GM19463 (cell line): ENCODE measurements at regions not wholly inside any gene's neighbourhood (a gene's known extent, or its start where the extent isn't known, plus 50 kb on each side); places are given as distances from the start of the nearest gene placed in this dataset.
A peak's percentile ranks its signal among the peaks of the same experiment; 100 is the strongest.
"Not testable (repeated sequence)": the region's sequence is repeated elsewhere in the genome, so short reads cannot be mapped to it uniquely, and the experiment has no call there.

ENCODE experiments used
- ATAC-seq: cut with Tn5 transposase; IDR thresholded peaks from one replicate; pipeline ENCODE4 v1.9.1; 2021; ENCODE audit warnings: mild to moderate bottlenecking, moderate library complexity; ENCODE audit not compliant: unreplicated experiment

DNA sequence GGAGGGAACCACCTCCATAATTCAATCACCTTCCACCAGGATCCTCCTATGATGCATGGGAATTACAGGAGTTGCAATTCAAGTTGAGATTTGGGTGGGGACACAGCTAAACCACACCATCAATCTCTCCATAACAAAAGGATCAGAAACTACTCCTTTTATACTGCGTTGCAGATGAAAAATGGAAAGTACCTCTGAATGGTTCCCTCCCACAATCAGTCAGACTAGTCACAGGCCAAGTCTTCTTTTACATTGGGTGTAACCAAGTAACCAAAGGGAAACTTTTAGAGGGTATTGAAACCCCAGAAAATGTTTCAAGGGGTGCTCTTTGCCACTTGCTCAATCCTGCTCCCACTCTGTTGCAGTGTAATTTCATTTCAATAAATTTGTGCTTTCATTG is 504.3 kb upstream of the CNTN3 start:
- ATAC-seq = no peak

DNA sequence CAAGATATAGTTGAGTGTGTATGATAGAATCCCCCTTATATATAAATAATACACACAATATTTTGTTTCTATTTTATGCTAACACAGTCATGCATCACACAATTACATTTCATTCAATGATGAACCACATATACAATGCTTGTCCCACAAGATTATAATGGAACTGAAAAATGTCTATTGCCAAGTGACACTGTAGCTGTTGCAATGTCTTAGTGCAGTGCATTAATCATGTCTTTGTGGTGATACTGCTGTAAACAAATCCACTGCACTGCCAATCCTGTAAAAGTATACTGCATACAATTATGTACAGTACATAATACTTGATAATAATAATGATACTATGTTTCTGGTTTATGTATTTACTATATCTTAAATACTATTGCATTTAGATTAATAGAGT is 512.1 kb upstream of the CNTN3 start:
- no peak for ATAC-seq

DNA sequence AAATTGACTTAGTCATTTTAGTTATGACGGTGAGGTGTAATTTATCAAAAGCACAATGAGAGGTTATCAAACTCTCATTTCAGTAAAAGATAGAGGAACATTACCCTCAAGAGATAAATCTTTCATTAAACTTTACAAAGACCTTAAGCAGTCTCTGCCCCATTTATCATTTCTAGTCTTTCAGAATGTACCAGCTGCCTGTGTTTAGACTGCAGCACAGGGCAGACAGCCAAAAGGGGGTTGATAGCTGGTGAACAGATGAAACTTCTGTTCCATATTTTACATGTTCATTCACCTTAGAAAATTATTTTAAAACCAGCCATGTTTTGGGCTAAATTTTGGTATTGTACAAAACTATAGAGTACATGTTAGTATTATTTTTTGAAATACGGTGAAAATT is 514.6 kb upstream of the CNTN3 start:
- ATAC-seq = no peak

- no peak for ATAC-seq
These were observed 521.8 kb upstream of the CNTN3 start for GRCh38 chr3:75136100-75136897.

GRCh38 chr3:75138345-75138744 is 523.9 kb upstream of the CNTN3 start:
- no peak for ATAC-seq

DNA sequence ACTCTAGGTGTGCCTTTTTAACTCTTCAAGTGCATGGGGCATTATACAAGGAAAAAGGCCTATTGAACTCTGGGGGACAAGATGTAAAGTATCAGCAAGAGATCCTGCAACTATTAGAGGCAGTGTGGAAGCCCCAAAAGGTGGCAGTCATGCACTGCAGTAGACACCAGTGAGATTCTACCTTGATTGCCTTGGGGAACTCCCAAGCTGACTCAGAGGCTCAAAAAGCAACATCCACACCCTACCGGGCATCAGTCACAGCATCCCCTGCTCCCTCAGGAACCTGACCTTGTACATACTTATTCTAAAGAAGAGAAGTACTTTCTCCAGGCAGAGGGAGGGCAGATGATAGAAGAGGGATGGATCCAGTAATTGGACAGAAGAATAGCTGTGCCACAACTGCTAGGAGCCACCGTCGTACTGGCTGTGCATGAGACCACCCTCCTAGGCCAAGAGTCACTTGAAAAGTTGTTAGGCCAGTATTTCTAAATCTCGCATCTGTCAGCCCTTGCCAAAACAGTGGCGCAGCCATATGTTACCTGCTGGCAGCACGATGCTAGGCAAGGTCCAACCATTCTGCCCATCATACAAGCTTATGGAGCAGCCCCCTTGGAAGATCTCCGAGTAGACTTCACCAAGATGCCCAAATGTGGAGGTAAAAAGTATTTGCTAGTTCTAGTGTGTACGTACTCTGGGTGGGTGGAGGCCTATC is 523.1 kb upstream of the FRG2C start:
- ATAC-seq = no peak

GRCh38 chr3:75144406-75144805 is 519.7 kb upstream of the FRG2C start:
- ATAC-seq = no peak

GRCh38 chr3:75171630-75172230 is 492.4 kb upstream of the FRG2C start:
- ATAC-seq = no peak

GRCh38 chr3:75176937-75177336 is 487.2 kb upstream of the FRG2C start:
- ATAC-seq = no peak

DNA sequence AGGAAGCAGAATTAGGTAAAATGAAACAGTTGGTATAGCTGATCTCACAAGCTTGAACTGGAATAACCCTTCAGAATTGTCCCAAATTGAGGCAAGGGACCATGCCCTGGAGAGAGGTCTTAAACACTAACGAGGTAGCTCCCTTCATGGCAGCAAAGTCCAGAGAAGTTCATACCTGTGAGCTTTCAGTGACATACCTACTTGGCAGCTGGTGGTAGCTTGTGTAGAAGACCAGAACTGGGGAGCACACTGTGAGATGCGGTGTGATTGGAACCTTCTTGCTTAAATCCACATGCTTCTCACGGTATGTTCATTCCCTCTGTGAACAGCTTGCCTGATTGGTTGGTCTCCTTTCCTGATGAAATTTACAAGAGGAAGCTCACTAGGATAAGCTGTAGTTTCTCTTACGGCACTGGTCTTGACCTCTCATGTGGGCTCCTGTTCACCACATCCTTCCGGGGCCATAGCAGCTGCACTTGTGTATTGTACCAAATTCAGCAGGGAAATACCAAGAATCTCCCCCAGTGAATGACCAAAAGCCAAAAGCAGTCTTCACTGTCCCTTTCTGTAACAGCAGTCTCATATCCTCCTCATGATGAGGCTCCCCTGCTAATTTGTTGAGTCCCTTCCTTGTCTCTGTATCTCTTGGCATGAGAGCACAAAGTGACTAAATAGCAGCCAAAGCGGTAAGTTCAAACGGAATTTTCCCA is 483.7 kb upstream of the FRG2C start:
- ATAC-seq = peak; percentile 76

DNA sequence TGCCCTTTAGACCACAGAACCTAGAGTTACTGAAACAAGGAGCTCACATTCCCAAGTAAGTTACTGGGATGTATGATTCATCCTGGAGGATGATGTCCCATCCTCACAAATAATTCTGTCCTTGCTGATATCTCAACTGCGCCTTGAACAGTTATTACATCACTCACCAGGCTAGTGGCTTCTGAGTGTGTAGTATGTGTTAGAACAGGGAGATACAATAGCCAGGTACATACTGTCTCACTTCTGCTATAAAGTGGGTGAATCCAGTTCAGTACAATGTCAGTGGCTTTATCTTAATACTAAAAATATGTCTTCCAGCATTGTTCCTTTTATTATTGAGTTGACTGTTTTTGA is 483.2 kb upstream of the FRG2C start:
- peak; percentile 10 for ATAC-seq

- ATAC-seq = no peak
These were observed 475.2 kb upstream of the FRG2C start for GRCh38 chr3:75188962-75189361.

DNA sequence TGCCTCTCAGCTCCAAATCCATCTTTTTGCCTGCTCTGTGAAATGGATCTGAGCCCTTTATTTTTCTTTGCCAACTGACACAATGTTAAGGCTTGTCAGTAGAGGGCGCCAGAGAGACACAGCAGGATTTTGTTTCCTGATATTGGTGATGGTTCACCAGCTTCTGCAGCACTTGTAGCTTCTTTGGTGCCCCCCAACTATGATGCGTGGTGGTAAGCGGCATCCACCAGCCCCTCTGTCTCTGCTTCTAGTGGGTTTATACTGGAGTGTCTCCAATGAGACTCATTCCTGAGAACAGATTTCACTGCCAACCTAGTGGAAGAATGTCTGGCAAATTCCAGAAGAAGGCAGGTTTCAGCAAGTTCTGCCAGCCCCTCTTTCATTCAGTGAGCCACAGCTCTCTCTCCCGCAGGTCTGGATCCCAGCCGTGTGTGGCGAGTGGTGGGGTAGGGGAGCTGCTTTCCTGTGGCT is 471.9 kb upstream of the FRG2C start:
- peak; percentile 71 for ATAC-seq

DNA sequence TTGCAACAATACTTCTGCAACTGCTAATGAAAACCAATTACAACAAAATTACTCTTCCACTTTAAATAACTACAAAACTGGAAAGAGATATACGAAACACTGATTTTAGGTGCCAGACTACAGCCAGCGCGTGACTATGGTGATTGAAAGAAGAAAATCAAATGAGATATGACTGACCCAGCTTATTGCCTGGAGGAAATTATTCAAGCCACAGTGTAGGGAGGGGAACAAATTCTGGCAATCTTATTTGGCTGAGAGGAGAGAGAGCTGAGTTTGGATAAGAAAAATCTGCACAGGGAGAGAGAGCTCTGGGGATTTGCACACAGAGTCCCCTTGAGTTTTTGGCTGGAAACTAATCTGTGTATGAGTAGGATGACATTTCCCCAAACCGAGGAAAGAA is 470.3 kb upstream of the FRG2C start:
- ATAC-seq = no peak

DNA sequence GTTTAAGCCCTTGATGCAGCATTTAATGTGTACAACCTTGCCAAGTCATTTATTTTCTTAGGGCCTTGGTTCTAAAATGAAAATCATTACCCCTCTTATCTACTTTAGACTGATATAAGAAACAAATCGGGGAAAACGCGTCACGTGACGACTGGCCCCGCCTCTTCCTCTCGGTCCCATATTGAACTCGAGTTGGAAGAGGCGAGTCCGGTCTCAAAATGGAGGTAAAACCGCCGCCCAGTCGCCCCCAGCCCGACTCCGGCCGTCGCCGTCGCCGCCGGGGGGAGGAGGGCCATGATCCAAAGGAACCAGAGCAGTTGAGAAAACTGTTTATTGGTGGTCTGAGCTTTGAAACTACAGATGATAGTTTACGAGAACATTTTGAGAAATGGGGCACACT is 449.8 kb upstream of the FRG2C start:
- ATAC-seq = not testable (repeated sequence)

DNA sequence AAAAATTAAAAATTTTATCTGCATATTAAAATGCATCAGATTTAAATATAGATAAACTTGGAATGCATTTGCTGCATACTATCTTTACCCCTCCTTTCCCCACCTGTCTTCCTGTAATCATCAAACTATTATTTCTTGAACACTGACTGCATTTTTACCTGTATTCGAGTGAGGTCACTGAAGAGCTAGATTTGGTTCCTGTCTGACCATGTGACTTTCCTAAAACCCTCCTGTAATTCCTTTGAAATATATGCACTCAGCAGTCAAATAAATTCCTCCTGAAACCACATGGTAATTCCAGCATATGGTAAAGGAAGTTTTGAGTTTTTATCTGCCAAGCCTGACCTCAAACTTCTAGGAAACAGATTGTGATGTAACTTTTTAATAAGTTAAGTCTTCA is 445.6 kb upstream of the FRG2C start:
- no peak for ATAC-seq

- ATAC-seq = no peak
These were observed 443.2 kb upstream of the FRG2C start for GRCh38 chr3:75220932-75221331.

GRCh38 chr3:75224412-75224811 is 439.7 kb upstream of the FRG2C start:
- ATAC-seq = no peak

DNA sequence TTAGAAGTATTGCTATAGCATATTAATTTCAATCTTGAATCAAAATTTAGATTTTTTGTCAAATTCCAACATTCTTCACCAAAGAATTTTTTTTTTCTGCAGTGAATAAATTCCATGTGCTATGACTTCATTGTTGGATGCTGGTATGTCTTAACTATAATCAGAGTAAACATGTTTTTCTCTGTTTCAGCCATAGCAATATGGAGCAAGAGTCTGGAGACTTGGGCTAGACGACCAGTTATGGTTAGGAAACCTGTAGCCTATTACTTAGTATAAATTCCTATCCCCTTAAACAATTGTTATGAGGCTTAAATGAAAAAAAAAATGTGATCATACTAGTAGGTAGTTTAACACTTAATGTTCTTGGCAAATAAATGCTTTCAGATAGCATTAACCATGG is 431.9 kb upstream of the FRG2C start:
- no peak for ATAC-seq

DNA sequence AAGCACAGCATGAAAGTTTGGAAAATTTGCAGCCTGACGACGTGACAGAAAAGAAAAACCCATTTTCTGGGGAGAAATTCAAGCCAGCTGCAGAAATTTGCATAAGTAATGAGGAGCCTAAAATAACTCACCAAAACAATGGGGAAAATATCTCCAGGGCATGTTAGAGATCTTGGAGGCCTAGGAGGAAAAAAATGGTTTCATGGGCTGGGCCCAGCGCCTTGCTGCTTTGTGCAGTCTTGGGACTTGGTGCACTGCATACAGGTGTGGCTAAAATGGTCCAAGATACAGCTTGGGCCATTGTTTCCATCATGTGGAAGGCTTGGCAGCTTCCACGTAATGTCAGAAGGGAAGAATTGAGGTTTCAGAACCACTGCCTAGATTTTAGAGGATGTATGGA is 428.5 kb upstream of the FRG2C start:
- ATAC-seq = no peak

- ATAC-seq = no peak
These were observed 427.1 kb upstream of the FRG2C start for GRCh38 chr3:75237053-75237452.
